ENCODE measurements at regions not wholly inside any gene's neighbourhood (a gene's known extent, or its start where the extent isn't known, plus 50 kb on each side); places are given as distances from the start of the nearest gene placed in this dataset.

GRCh38 chr3:102736288-102736974 is 301.6 kb downstream of the ZPLD1 start:
- DNase-seq (ENCODE audit: low spot score) = no peak
- intact Hi-C loops (cut with DNase I) = no loop called here

DNA sequence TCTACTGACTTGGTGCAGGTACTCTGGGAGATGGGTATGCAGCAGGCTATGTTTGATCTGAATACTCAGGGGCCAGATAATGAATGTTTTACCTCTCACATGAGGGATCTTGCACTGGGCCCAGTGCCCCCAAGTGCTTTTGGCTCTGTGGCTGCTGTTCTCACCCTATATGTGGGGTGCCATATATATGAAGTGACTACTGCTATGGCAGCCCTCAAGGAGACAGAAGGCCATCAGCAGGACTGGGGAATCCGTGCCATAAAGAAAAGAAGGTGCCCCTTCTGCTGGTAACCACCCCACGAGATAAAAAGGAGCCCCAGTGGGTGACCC is 302.1 kb downstream of the ZPLD1 start:
- intact Hi-C loops (cut with DNase I) = no loop called here
- DNase-seq (ENCODE audit: low spot score) = no peak

DNA sequence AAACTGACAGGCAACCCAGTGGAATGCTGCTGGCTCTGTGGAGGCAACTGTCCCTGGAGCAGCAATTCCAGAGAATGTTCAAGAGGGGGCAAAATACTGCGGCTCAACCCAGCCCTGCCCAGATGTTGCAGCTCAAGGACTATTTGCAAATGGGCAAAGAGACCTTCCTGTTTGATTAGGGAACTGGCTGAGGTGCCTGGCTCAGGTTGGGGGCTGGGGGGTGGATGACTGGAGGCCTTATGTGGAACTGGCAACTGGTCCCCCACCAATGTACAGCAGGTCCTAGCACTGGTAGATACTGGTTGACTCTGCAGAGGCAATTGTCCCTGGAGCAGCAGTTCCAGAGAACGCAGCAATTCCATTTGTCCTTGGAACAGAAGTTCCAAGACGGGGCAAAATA is 302.5 kb downstream of the ZPLD1 start:
- intact Hi-C loops (cut with DNase I) = no loop called here
- no peak for DNase-seq (ENCODE audit: low spot score)

- intact Hi-C loops (cut with DNase I) = loop anchor here (5.0 kb wide), 1 partner anchor 69 kb away; no protein-coding TSS in a partner anchor
- DNase-seq (ENCODE audit: low spot score) = no peak
These were observed 306.3 kb downstream of the ZPLD1 start for GRCh38 chr3:102741105-102741504.

DNA sequence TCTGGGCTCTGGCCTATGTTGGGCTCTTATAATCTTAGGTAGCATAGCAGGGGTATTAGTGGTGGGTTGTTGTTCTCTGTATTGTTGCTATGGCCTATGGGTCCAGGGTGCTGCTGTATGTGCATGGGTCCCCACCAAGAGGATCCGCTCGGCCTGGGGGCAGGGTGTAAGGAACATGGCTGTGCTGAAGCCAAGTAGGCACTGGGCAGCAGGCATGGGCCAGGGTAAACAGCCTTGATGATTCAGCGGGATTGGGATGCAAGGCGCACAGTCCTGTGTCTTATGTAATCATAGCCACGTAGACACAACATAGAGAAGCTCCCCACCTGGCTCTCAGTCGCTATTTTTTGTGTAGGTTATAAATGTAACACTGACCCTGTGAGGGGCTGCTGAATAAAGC is 306.9 kb downstream of the ZPLD1 start:
- no peak for DNase-seq (ENCODE audit: low spot score)
- intact Hi-C loops (cut with DNase I) = loop anchor here (5.0 kb wide), 1 partner anchor 69 kb away; no protein-coding TSS in a partner anchor

- intact Hi-C loops (cut with DNase I) = no loop called here
These were observed 311.1 kb downstream of the ZPLD1 start for GRCh38 chr3:102745881-102746280.

DNA sequence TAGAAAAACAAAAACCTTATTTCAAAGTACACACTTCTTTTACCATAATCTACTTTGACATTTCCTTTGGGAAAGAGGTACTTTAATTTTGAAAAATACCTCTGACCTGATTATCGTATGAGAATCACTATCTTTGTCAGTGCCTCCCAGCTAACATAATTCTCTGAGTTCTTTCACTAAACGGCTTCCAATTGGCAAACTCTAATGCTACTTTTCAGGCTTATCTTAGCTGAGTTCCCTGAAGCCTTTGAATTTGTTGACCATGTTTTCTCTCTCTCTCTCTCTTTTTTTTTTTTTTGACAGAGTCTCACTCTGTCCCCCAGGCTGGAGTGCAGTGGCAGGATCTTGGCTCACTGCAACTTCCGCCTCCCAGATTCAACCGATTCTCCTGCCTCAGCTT is 312.8 kb downstream of the ZPLD1 start:
- intact Hi-C loops (cut with DNase I) = no loop called here
- DNase-seq (ENCODE audit: low spot score) = no peak

More at GRCh38 chr3:102745881-102746280, 311.1 kb downstream of the ZPLD1 start:
- DNase-seq (ENCODE audit: low spot score) = no peak

- intact Hi-C loops (cut with DNase I) = no loop called here
- DNase-seq (ENCODE audit: low spot score) = no peak
These were observed 313.8 kb downstream of the ZPLD1 start for GRCh38 chr3:102748646-102749045.

DNA sequence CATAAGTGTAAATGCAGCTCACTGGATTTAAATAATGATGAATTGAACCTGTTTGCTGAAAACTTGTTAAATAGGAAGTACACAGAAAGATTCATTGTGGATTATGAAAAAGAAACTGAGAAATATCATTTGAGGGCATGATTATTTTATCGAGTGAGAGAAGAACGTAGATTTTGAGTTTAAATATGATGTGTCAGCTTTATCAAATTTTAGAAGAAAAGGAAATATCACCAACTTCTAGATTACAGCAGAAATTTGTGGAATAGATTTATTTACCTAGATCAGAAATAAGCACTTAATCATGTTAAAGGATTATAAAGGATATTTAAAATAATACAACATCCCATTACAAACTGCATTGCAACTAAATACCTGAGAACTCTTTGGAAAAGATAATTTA is 315.5 kb downstream of the ZPLD1 start:
- intact Hi-C loops (cut with DNase I) = no loop called here
- DNase-seq (ENCODE audit: low spot score) = no peak

DNA sequence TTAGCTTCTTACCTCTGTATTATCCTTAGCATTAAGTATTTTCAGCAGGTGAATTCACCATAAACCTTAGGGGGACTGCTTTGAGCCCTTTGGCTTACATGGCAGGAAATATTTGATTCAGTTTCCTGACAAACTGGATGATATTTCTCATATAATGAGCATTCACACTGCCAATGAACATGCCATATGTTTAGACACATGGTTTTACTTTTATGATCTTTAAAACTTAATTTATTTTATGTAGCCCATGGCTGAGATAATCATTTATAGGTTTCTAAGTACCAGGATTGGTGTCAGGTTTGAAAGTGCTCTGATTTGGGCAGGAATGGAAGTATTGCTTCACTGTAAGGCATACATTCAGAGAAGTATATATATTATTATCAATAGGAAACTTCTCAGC is 319.1 kb downstream of the ZPLD1 start:
- no peak for DNase-seq (ENCODE audit: low spot score)

DNA sequence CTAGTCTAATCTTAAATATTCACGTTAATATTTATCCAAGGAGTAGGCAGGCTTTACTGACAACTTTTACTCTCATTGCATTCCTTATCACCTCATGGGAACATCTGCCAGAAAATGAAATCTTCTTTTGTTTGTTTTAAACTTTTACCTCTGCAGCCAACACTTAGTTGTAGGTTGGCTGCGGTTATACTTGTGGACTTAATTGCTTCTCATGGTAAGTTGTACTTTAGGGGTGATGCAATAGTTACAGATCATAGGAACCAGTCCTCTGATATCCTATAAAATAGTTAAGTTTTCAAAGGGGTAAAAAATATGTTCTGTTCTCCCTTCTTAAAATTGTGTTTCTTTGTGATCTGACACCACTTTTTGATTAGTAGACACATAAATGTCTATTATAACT is 321.9 kb downstream of the ZPLD1 start:
- intact Hi-C loops (cut with DNase I) = no loop called here
- DNase-seq (ENCODE audit: low spot score) = no peak

More for the DNA sequence above, 319.1 kb downstream of the ZPLD1 start:
- intact Hi-C loops (cut with DNase I) = no loop called here

DNA sequence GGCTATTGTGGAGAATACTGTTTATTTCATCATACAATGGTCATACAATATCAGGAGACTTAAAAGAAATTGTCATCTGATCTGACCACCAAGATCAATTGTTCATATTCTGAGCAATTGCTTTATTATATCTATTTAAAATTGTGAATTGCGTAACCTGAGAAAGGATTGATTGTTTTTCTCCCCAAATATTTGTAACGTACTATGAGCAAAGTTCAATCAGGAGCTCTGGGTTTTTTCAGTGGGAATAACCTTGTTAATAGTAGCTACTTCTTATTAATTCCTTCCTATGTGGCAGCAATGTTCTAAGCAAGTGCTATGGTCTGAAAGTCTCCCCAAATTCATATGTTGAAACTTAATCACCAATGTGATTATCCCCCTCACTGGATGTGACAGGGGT is 323.1 kb downstream of the ZPLD1 start:
- no peak for DNase-seq (ENCODE audit: low spot score)
- intact Hi-C loops (cut with DNase I) = no loop called here

DNA sequence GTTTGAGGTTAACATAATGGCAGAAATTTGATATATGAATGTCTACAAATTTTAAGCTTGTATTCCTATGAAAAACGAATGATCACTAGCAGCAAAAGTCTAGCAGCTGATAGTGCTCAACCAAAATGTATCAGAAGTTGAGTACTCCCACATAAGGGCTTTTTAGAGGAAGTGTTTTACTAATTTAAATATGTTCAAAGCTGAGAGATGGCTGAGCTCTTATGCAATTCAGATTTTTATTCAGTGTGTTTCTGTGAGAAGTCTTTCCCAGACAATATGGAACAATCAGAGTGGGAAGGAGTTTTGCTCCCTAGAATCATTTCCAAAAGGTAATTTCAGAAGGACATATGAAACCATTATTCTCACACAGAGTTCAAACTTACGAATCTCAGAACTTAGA is 327.0 kb downstream of the ZPLD1 start:
- DNase-seq (ENCODE audit: low spot score) = no peak
- intact Hi-C loops (cut with DNase I) = no loop called here

GRCh38 chr3:102790747-102791325 is 356.0 kb downstream of the ZPLD1 start:
- intact Hi-C loops (cut with DNase I) = no loop called here
- no peak for DNase-seq (ENCODE audit: low spot score)

GRCh38 chr3:102791641-102792589 is 357.1 kb downstream of the ZPLD1 start:
- DNase-seq (ENCODE audit: low spot score) = no peak
- intact Hi-C loops (cut with DNase I) = no loop called here

DNA sequence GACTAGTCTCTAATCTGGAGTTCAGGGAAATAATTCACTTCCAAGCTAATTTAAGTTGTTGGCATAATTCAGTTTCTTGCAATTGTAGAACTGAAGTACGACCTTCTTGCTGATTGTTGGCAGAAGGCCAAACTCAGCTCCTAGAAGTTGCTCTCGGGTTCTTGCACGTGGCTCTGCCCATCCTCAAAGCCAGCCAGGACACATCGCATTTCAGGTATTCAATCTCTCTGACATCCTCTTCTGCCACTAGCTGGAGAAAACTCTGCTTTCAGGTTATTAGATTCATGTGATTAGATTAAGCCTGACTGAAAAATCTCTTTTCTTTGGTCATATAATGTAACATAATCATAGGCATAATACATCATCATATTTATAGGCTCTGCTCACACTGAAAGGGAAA is 362.0 kb downstream of the ZPLD1 start:
- intact Hi-C loops (cut with DNase I) = no loop called here
- DNase-seq (ENCODE audit: low spot score) = no peak

- DNase-seq (ENCODE audit: low spot score) = no peak
- intact Hi-C loops (cut with DNase I) = no loop called here
These were observed 368.1 kb downstream of the ZPLD1 start for GRCh38 chr3:102802819-102803420.

DNA sequence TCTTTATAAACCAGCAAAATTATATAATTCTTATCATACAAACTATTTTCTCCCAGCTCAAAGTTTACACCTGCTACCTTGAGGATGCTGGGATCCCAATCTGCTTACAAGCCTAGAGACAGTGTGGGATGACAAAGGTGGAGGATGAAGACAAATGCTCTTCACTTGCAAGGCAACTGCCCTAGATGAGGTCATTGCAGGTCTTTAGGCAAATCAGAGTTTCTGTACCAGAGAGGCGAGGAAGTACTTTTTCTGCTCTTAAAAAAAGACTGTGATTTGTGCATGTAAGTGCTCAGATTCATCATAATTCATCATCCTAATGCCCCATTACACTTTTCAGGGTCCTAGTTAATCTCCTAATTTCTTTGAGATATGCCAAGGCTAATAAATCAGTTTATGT is 376.1 kb downstream of the ZPLD1 start:
- intact Hi-C loops (cut with DNase I) = no loop called here
- DNase-seq (ENCODE audit: low spot score) = no peak

DNA sequence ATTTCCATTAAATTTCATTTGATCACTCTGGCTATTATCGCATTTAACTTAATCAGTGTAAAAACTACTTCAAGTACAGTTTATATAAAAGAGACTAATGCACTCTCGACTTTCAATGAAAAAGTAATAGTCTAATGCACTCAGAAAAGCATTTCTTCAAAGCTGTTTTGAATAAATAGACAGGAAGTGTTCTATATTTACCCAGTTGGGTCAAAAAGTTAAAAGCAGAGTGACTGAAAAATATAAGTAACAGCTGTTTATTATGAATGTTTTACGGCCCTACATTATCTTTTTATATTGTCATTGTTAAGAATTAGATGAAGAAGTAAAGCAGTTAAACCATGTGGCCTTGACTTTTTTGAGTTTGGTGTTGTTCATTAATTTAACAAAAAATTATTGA is 391.8 kb downstream of the ZPLD1 start:
- DNase-seq (ENCODE audit: low spot score) = no peak
- intact Hi-C loops (cut with DNase I) = no loop called here

GRCh38 chr3:102827386-102827785 is 392.6 kb downstream of the ZPLD1 start:
- no peak for DNase-seq (ENCODE audit: low spot score)
- intact Hi-C loops (cut with DNase I) = no loop called here
